GM19463 (cell line): ENCODE measurements at regions not wholly inside any gene's neighbourhood (a gene's known extent, or its start where the extent isn't known, plus 50 kb on each side); places are given as distances from the start of the nearest gene placed in this dataset.

Experiments used
- ATAC-seq: cut with Tn5 transposase; IDR thresholded peaks from one replicate; pipeline ENCODE4 v1.9.1; 2021; ENCODE audit warnings: mild to moderate bottlenecking, moderate library complexity; ENCODE audit not compliant: unreplicated experiment

- no peak for ATAC-seq
Observed at GRCh38 chr14:101380512-101380911, 180.8 kb upstream of the DIO3 start.

- no peak for ATAC-seq
Observed at GRCh38 chr14:101380940-101381339, 180.4 kb upstream of the DIO3 start.

DNA sequence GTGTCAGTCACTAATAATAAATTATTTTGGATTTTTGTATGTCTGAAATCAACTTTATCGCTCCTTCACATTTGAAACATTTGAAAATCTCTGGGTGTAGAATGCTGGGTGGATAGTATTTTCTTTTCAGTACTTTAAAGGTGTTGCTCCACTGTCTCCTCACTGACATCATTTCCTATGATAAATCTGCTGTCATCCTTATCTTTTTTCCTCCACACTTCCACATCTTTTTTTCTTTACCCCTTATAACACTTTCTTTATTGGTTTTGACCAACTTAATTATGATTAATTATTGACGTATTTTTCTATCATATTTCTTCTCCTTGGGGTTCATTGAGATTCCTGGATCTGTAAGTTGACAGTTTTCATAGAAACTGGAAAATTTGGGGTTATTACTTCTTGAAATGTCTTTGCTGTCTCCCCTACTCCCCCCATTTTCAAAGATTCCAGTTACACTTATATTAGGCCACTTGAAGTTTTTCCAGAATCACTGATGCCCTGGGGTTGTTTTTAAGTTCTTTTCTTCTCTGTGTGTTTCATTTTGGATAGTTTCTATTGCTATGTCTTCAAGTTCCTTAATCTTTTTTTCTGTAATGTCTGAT lies 177.5 kb upstream of the DIO3 start:
- no peak for ATAC-seq

DNA sequence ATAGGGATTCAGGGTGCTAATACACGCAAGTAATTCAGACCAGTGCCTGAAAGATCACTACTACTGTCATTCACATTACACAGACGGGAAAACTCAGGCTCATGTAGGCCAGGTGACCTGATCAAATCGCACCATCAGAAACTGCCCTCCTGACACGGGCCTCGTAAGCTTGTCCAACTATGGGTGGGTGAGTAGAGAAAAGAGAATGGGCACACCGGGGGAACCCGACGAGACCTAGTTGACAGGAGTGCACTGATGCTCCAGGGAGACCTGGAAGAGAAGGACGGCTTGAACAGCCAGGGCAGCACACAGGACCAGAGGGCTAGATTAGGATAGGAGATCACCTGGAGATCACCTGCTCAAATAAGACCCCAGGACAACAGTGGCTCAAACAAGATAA lies 166.9 kb upstream of the DIO3 start:
- no peak for ATAC-seq

DNA sequence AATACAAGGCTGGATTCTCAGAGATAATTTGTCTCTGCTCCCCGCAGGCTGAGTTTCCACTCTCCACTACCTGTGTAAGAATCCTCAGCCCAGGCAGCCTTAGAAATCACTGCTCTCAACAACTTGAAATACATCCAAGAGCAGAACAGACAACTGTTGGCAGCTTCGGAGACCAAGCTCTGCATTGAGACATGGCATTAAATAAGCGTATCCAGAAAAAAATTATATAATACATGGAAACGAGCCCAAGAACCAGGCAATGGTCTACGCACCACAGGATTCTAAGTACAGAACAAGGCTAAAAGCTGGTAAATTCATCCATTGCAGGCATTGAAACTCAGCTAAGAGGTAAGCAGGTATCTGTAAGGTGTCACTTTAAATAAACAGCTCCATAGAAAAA lies 165.5 kb upstream of the DIO3 start:
- ATAC-seq, result no peak

GRCh38 chr14:101397206-101397605 lies 164.1 kb upstream of the DIO3 start:
- ATAC-seq, result no peak

DNA sequence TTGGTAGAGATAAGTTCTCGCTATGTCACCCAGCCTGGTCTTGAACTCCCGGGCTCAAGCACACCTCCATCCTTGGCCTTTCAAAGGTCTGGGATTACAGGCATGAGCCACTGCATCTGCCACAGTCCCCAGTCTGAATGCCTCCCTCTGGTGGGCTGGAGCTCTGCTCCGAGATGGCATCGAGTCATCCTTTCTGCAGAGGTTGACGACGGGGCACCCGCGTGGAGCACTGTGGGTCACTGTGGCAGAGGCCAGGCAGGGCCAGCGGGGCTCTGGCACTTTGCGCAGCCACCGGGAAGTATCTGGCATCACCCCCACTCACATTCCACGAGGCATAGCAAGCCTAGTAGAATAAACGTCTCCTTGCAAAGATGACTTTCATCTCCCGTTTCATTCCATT lies 163.3 kb upstream of the DIO3 start:
- ATAC-seq, result no peak

DNA sequence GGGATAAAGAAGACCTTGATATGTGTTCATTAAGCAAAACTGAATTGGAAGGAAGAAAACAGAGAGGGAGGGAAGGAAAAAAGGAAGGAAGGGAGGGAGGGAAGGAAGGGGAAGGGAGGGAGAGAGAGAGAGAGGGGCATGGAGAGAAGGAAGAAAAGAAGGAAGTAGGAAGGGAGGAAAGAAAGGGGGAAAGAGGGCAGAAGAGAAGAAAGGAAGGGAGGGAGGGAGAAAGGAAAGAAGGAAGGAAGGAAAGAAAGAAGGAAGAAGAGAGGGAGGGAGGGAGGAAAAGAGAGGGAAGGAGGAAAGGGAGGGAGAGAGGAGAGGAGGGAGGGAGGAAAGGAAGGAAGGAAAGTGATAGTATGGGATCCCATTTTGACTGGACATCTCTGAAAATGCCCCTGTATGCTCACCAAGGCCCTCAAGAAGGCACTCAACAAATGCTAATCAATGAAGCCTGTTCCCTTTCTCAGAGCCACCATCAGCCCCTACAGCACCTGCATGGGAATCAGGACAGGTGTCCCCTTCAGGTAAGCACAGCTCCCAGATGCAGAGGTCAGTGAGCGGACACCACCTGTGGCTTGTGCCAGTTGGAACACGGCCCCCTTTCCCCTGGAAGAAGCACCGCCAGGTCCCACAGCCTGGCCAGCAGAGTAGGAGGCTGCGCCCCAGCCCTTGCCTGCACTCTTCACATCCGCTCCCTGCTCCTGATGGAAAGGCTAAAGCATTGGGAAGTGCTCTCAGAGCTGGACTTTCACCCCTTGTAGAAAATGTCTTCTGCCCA lies 161.4 kb upstream of the DIO3 start:
- ATAC-seq, result no peak

DNA sequence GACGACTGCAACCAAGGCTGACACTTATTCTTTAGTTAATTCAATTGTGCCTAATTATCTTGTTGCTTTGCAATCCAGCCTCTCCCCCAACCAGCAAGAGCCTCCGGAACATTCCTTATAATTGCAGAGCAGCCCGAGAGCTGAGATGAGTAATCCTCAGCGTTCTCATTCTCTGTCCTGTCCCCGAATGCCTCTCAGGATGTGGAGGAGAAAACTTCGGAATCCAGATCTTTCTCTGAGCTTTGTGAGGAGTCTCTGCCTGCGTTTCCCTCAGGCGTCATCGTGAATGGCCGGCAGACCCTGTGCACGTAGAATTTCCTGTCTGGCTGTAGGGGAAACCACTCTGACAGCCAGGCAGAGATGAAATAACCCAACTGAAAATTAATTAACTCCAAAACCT lies 160.5 kb upstream of the DIO3 start:
- ATAC-seq, result no peak

DNA sequence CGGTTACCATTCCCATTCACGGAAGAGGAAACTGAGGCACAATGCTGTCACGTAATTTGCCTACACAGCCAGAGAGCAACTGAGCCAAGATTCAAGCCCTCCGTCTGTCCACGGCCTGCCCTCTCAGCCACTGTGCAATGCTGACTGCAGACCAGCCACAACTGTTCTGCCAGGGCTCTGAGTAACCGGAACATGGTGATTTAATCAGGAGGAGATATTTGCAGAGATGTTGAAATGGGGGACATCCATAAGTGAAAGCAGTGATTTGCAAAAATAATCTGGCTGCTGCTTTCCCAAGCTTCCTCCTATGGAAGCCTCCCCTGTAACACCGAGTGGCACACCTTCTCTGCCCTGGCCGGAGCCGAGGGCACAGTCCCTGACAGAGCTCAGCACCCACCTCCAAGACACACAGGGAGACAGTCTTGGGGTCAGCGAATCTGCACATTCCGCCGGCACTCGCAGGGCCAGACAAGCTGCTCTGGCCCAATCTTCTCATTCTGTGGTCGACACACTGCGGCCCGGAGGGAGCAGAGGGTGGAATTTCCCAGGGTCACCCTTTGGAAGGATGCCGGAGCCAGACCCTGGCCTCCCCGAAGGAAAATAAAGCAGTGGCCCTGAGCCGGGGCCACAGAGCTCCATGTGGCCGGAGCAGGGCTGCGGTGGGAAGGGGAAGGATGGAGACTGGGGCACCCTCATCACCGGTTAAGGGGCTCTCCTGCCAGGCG lies 158.2 kb upstream of the DIO3 start:
- ATAC-seq, result no peak

- ATAC-seq, result no peak
Observed at GRCh38 chr14:101404426-101405170, 156.7 kb upstream of the DIO3 start.

DNA sequence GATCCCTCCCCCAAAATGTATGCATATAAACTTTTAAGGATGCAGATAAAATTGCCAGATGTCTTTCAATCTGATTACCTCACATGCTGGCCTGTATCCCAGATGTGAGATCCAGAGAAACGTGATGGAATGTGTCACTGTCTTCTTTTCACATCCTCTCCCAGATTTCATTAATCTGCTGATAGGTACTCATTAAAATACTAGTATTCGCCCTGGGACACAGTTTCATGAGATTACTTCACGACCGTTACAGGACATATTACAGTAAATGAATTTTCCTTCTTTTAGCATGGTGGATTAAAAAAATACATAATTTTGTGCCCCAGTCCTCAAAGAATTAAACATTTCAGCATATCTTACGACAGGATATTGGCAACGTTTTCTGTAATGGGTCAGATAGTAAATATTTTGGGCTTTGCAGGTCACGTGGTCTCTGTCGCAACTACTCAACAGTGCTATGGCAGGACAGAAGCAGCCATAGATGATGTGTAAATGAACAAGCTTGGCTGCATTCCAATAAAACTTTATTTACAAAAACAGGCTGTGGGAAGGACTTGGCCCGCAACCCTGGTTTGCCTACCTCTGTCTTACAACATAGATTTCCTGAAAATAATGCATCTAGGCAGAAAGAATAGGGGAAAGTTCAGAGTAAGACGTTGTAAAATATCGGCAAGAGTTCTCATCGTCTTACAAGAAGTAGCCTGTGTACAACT lies 156.0 kb upstream of the DIO3 start:
- no peak for ATAC-seq

GRCh38 chr14:101406921-101407320 lies 154.4 kb upstream of the DIO3 start:
- ATAC-seq, result no peak

DNA sequence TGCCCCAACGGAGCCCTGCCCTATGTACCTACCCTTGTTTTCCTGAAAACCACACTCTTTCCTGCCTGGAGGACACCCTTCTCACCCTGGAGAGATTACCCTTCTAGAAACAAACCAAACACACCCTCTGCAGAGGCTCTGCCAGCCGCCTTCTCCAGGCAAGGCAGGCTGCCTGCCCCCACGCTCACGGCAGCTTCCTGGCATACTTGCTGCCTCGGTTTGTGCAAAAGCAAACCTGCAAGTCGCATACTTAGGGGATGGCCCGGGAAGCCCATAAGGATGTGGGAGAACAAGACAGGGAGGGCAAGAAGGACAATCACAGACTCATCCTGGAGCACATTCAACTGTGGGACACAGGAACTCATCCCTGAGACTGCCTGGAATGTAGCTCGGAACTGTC lies 154.0 kb upstream of the DIO3 start:
- ATAC-seq, result no peak

- ATAC-seq, result no peak
Observed at GRCh38 chr14:101408077-101408831, 153.0 kb upstream of the DIO3 start.

DNA sequence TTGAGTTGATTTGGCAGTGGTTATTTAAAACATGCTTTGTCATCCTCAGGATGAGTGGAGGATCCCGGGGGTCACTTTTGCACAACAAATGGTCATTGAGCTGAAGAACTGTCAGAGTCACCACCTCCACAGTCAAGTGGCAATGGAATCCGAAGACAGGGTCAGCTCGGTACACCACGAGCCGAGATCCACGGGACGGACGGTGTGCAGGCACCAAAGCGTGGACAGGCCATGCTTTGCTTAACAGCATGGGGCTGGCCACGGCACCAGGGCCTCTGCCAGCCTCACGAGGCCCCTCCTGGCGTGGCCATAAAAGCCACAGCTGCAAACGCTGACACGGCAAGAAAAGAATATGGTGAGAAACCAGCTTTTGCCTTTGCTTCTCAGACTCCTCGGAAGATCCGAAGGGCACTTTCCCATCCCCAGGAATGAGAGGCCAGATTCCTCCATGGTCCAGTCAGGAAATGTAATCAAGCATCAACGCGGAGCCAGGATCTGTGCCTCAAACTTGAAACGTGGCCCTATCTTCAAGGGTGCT lies 152.2 kb upstream of the DIO3 start:
- no peak for ATAC-seq

DNA sequence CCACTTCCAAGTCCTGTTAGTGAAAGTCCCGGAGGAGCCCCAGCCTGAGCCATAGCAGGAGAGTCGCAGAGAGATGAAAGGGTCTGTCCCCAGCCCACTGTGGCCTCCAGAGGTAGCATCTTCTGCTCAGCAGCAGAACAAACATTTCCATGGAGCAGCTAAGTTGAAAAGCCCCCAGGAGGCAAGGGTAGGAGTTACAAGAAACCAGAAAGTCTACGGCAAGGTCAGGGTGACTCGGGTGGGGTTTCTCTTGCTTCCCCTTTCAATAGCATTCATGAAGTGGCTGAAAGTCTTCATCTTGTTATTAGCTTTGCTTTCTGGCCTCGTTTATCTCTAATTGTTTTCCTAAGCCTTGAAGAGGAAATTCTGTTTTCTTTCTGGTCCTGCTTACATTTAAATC lies 151.2 kb upstream of the DIO3 start:
- ATAC-seq, result no peak

DNA sequence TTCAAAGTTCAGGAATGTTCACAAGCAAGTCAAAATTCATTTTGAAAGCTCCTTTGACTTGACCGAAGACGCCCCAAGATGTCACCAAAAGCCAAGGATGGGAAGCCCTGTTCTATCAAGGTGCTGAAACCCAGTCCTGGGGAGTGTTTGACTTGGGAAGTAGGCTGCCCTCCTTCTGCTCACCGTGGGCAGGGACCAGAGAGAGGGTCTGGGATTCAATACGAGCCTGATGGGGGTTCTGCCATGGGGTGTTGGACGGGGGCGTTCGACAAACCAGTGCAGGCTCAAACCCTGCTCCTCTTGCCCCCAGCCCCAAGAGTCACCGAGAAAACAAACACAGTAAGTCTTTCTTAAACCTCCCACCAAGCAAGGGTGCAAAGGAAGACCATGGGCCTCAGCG lies 150.1 kb upstream of the DIO3 start:
- ATAC-seq, result no peak

GRCh38 chr14:101411779-101412178 lies 149.5 kb upstream of the DIO3 start:
- ATAC-seq, result no peak

GRCh38 chr14:101412739-101413138 lies 148.6 kb upstream of the DIO3 start:
- ATAC-seq, result no peak
